K562 (cell line): ENCODE measurements at regions not wholly inside any gene's neighbourhood (a gene's known extent, or its start where the extent isn't known, plus 50 kb on each side); places are given as distances from the start of the nearest gene placed in this dataset.

Experiments used
- ATAC-seq: fragments of 200-7000 bp; cut with Tn5 transposase; 3 replicates; pipeline ENCODE4 v1.9.1; 2020; ENCODE audit warnings: moderate library complexity
- BruUV-seq: library from RNA; stranded (reverse); fragments of 400-500 nt; replicated peaks from 2 replicates; lab custom pipeline; 2021; lab: Mats Ljungman, UMichigan
- CTCF ChIA-PET: fragments of 300-600 bp; formaldehyde crosslinking; extraction: SDS; loops from one replicate; lab custom pipeline; 2021; ENCODE audit warnings: low intra/inter-chr PET ratio; lab: Yijun Ruan, JAX
- POLR2A ChIA-PET: fragments of 300-600, 350-650 bp; sonication (Branson Sonifier 250); formaldehyde crosslinking; extraction: SDS; loops from one replicate; lab custom pipeline; 2021; ENCODE audit warnings: antibody characterized with exemption, inconsistent platforms; lab: Yijun Ruan, JAX
- DNase-seq, 4 experiments: peaks; one replicate each; pipeline versions ENCODE4 v3.0.0 to v3.0.0-alpha.2; 2011 to 2018; ENCODE audit warnings: low spot score in 3 of 4, mixed read lengths in 3 of 4; ENCODE audit errors: extremely low read depth in 1 of 4
- FAIRE-seq: peaks from 2 replicates; lab custom pipeline; 2011; peaks lifted over from hg19 to GRCh38; lab: Jason Lieb, UNC
- H2AFZ ChIP-seq: 2 replicates; pipeline ENCODE4 v1.6.0; 2011; ENCODE audit warnings: low read depth, low read length, control low read depth, inconsistent platforms
- H3K27ac ChIP-seq: fragments of 200-600 bp; 3 replicates; pipeline ENCODE4 v1.8.0; 2011; ENCODE audit warnings: low read depth, mild to moderate bottlenecking, control low read depth, inconsistent platforms, low read length, moderate library complexity, mixed read lengths; ENCODE audit errors: extremely low read depth
- H3K27me3 ChIP-seq, 2 experiments: fragments of 300-600 bp in 1 of 2; 2 replicates in 1 of 2; 3 replicates in 1 of 2; pipeline versions ENCODE4 v1.6.0 to v1.8.0; 2011; ENCODE audit warnings: inconsistent platforms in 2 of 2, low read length in 2 of 2, mild to moderate bottlenecking in 1 of 2, mixed read lengths in 1 of 2, moderate library complexity in 1 of 2; ENCODE audit not compliant: control insufficient read depth in 2 of 2, insufficient read depth in 2 of 2
- H3K36me3 ChIP-seq: fragments of 300-600 bp; 3 replicates; pipeline ENCODE4 v1.8.0; 2011; ENCODE audit warnings: mild to moderate bottlenecking, low read length, inconsistent platforms; ENCODE audit not compliant: control insufficient read depth, insufficient read depth
- H3K4me1 ChIP-seq, 2 experiments: fragments of 200-600 bp in 1 of 2; replicated peaks in 1 of 2; 2 replicates in 1 of 2; 3 replicates in 1 of 2; pipeline versions ENCODE4 v1.5.1 to v1.8.0; 2011; ENCODE audit warnings: inconsistent platforms in 2 of 2, low read length in 2 of 2, mild to moderate bottlenecking in 1 of 2, mixed read lengths in 1 of 2, moderate library complexity in 1 of 2; ENCODE audit not compliant: control insufficient read depth in 2 of 2, insufficient read depth in 2 of 2
- H3K4me2 ChIP-seq: 2 replicates; pipeline ENCODE4 v1.6.1; 2011; ENCODE audit warnings: low read length, control low read depth, inconsistent platforms, mixed read lengths; ENCODE audit not compliant: insufficient read depth
- H3K4me3 ChIP-seq: fragments of 200-600 bp; sonication (generic), shearing (Covaris generic); 2 replicates; pipeline ENCODE4 v1.5.1; 2016; ENCODE audit warnings: control low read depth, inconsistent platforms
- H3K79me2 ChIP-seq: fragments of 200-600 bp; 3 replicates; pipeline ENCODE4 v1.8.0; 2011; ENCODE audit warnings: low read length, inconsistent platforms; ENCODE audit not compliant: control insufficient read depth, insufficient read depth
- H3K9ac ChIP-seq, 2 experiments: 2 replicates each; pipeline versions ENCODE4 v1.6.0 to v1.6.1; 2011; ENCODE audit warnings: low read depth in 2 of 2, low read length in 2 of 2, control low read depth in 1 of 2, inconsistent platforms in 1 of 2, mild to moderate bottlenecking in 1 of 2, mixed read lengths in 1 of 2; ENCODE audit not compliant: insufficient read depth in 1 of 2
- H3K9me1 ChIP-seq: one replicate; pipeline ENCODE4 v1.6.0; 2011; ENCODE audit warnings: inconsistent platforms, mild to moderate bottlenecking, low read length, moderate library complexity; ENCODE audit not compliant: control insufficient read depth, insufficient read depth
- H3K9me3 ChIP-seq: replicated peaks from 2 replicates; pipeline ENCODE4 v1.5.1; 2011; ENCODE audit warnings: low read depth, low read length, inconsistent platforms; ENCODE audit not compliant: control insufficient read depth, insufficient read depth
- H4K20me1 ChIP-seq: replicated peaks from 2 replicates; pipeline ENCODE4 v1.6.1; 2011; ENCODE audit warnings: low read length, inconsistent platforms, mixed read lengths; ENCODE audit not compliant: control insufficient read depth, insufficient read depth
- CGGBP1 ChIP-seq: fragments of 250-450 bp; sonication (Bioruptor Pico); IDR thresholded peaks from 2 replicates; pipeline ENCODE4 v1.9.0; 2021; ENCODE audit warnings: mild to moderate bottlenecking
- FUS ChIP-seq: fragments of 200-400 bp; formaldehyde crosslinking; optimal IDR thresholded peaks from 2 replicates; pipeline ENCODE3; 2017; ENCODE audit warnings: low read depth, low read length
- KDM1A ChIP-seq, 2 experiments: fragments of 450-650 bp; IDR thresholded peaks; 2 replicates each; pipeline ENCODE4 v1.6.1; 2016; ENCODE audit warnings: mild to moderate bottlenecking in 2 of 2
- KLF10 ChIP-seq: fragments of 250-450 bp; sonication (Bioruptor Pico); IDR thresholded peaks from 2 replicates; pipeline ENCODE4 v1.6.1; 2021; ENCODE audit warnings: matching md5 sums
- MAX ChIP-seq: sonication (generic); formaldehyde crosslinking; IDR thresholded peaks from 2 replicates; pipeline ENCODE4 v1.9.0; 2022; ENCODE audit warnings: mild to moderate bottlenecking, missing genetic modification reagents
- MEF2A ChIP-seq: IDR thresholded peaks from 2 replicates; pipeline ENCODE4 v1.6.1; 2011; ENCODE audit warnings: low read depth, mild to moderate bottlenecking, low read length, moderate library complexity; ENCODE audit not compliant: control insufficient read depth
- NR2C1 ChIP-seq, 2 experiments: fragments of 450-650 bp; IDR thresholded peaks; 2 replicates each; pipeline ENCODE4 v1.6.1; 2017; ENCODE audit warnings: mild to moderate bottlenecking in 2 of 2, antibody characterized with exemption in 1 of 2, inconsistent platforms in 1 of 2, missing compliant biosample characterization in 1 of 2, missing genetic modification characterization in 1 of 2
- RBM15 ChIP-seq: fragments of 200-400 bp; formaldehyde crosslinking; IDR thresholded peaks from 2 replicates; pipeline ENCODE4 v1.6.1; 2018; ENCODE audit warnings: mild to moderate bottlenecking, low read length, moderate library complexity; ENCODE audit not compliant: insufficient read depth
- SIN3B ChIP-seq: fragments of 450-650 bp; IDR thresholded peaks from 2 replicates; pipeline ENCODE4 v1.6.1; 2017; ENCODE audit warnings: low read depth, mild to moderate bottlenecking, moderate library complexity
- SMARCC2 ChIP-seq: fragments of 450-650 bp; IDR thresholded peaks from 2 replicates; pipeline ENCODE4 v1.6.1; 2017; ENCODE audit warnings: antibody characterized with exemption, moderate library complexity, mild to moderate bottlenecking, low read depth
- SRSF3 ChIP-seq: fragments of 200-400 bp; formaldehyde crosslinking; IDR thresholded peaks from 2 replicates; pipeline ENCODE4 v1.6.1; 2016; ENCODE audit warnings: mild to moderate bottlenecking, low read length, moderate library complexity; ENCODE audit not compliant: insufficient read depth
- TCFL5 ChIP-seq: fragments of 250-450 bp; sonication (Bioruptor Pico); conservative IDR thresholded peaks from 2 replicates; pipeline ENCODE4 v1.6.1; 2021; ENCODE audit warnings: mild to moderate bottlenecking, moderate library complexity, matching md5 sums
- ZEB2 ChIP-seq: fragments of 450-650 bp; IDR thresholded peaks from 2 replicates; pipeline ENCODE4 v1.6.1; 2016
- ZNF217 ChIP-seq: sonication (generic); formaldehyde crosslinking; IDR thresholded peaks from 2 replicates; pipeline ENCODE4 v1.8.0; 2022; ENCODE audit warnings: mild to moderate bottlenecking, missing genetic modification reagents
- ZNF253 ChIP-seq: fragments of 250-450 bp; sonication (Bioruptor Pico); conservative IDR thresholded peaks from 2 replicates; pipeline ENCODE4 v1.6.1; 2021; ENCODE audit warnings: mild to moderate bottlenecking
- ZNF583 ChIP-seq: fragments of 250-450 bp; sonication (Bioruptor Pico); IDR thresholded peaks from 2 replicates; pipeline ENCODE4 v1.4.0; 2020
- ZNF79 ChIP-seq: fragments of 250-450 bp; sonication (Bioruptor Pico); IDR thresholded peaks from 2 replicates; pipeline ENCODE4 v1.4.0; 2020; ENCODE audit warnings: low read depth, mild to moderate bottlenecking, moderate library complexity
- WGBS: fragments of 100-300 bp; shearing (Covaris generic); methylation state at CpG from one replicate; pipeline ENCODE4 v1.1.6; 2016; ENCODE audit warnings: low coverage, mixed read lengths; ENCODE audit not compliant: insufficient coverage; ENCODE audit errors: missing lambda C conversion rate; 5-methylcytosine and 5-hydroxymethylcytosine counted together
- in situ Hi-C: fragments of 300-500 bp; cut with MboI; formaldehyde crosslinking; loops from 4 replicates; pipeline ENCODE4 v1.15.0; 2018; ENCODE audit warnings: inconsistent platforms, mixed read lengths
- intact Hi-C: fragments of 100-400 bp; cut with micrococcal nuclease; formaldehyde crosslinking; loops from 2 replicates; pipeline ENCODE4 v1.14.2; 2022
- TF ChIP-seq, protein P1 (sequence below): fragments of 250-450 bp; sonication (Bioruptor Pico); IDR thresholded peaks from 2 replicates; pipeline ENCODE4 v1.8.0; 2021; ENCODE audit warnings: mild to moderate bottlenecking, moderate library complexity
- TF ChIP-seq, protein P2 (sequence below): fragments of 450-650 bp; IDR thresholded peaks from 2 replicates; pipeline ENCODE4 v1.6.1; 2018; ENCODE audit warnings: mild to moderate bottlenecking, low read depth; ENCODE audit not compliant: partially characterized antibody

DNA sequence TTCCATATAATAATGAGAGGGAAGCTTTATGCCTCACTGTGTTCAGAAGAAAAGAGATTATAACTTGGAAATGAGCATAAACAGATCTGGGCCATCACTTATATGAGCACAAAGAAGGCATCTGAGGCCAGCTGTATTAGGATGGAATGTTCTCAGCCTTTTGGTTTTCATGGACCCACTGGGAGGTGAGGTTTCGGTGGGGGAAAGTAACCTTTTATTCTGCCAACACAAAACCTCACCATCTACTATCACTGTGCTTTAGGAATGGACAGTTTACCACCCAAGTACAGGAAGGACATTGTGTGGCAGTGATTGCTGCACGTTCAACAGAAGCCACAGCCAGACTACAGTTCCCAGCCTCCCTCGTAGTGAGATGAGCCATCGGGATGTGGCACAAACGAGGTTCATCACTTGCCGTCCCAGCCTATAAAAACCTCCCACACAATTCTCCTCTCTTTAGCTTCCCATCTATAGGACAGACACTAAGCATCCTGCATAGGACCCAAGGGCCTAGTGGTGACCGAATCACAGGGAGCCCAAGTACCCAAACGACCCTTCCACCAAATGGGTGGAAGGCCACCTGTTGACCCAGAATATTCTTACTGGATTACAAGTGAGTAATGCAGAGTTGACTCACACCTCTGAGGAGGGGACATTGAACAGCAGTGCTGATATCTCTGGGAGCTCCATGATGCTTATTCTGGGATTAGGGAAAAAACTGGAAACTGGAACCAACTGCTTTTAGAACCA is 121.5 kb upstream of the RAG2 start (continued):
- TF ChIP-seq NR2C1 (IDR thresholded peaks at IDR 0.05) = no peak
- no peak for TF ChIP-seq NR2C1 (tag; IDR thresholded peaks at IDR 0.05)
- TF ChIP-seq CGGBP1 (CRISPR knock-in tag) = no peak
- no peak for TF ChIP-seq MEF2A

DNA sequence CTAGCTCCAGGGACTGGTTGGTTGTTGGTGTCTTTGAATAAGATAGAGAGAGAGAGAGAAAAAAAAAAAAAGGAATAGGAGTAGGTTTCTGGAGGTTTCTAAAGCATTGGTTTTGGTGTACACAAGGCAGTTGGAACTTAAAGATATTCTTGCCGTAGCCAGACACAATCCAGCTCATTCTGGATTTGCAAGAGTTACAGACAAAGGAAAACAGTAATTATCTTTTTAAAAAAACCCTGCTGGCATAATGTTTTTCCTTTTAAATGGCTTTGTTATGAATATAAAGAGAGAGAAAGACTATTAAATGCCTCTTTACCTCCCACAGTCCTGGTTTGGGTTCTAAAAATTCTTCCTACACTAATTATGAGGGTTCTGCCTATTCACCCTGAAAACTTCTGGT is 120.4 kb upstream of the RAG2 start:
- H3K4me3 ChIP-seq = no peak overlapping the region
- no peak for DNase-seq
- no TSS peak for BruUV-seq
- no peak overlapping the region for H3K27ac ChIP-seq
- ChIA-PET CTCF (no interaction called here), POLR2A (interaction anchor here (0.7 kb wide), 1 partner anchor 24 kb away, joined by 4 read pairs; no protein-coding TSS in a partner anchor)
- intact Hi-C loops (no loop called here), in situ Hi-C loops (no loop called here)
- no peaks in the 10 kb centered on the region for H3K79me2 ChIP-seq
- no peaks in the 10 kb centered on the region for H3K9me1 ChIP-seq
- no peak overlapping the region for H2AFZ ChIP-seq
- no peak for FAIRE-seq
- WGBS = 0% methylated on average over 1 of the region's 1 CpG
- H3K36me3 ChIP-seq = no peaks in the 10 kb centered on the region
- no peaks in the 10 kb centered on the region for H3K9me3 ChIP-seq
- ATAC-seq = no peak
- H3K4me1 ChIP-seq = no peaks in the 10 kb centered on the region
- H3K4me2 ChIP-seq = no peak overlapping the region
- H3K9ac ChIP-seq = no peak overlapping the region
- no peaks in the 10 kb centered on the region for H3K27me3 ChIP-seq
- H4K20me1 ChIP-seq = no peaks in the 10 kb centered on the region
- TF ChIP-seq RBM15 (no peak), ZNF253 (CRISPR knock-in tag) (no peak), SMARCC2 (no peak), SRSF3 (no peak), MAX (CRISPR knock-in tag) (no peak), KDM1A (IDR thresholded peaks at IDR 0.05) (no peak), ZNF217 (CRISPR knock-in tag) (no peak), SIN3B (no peak), FUS (no peak), ZNF583 (CRISPR knock-in tag) (no peak), KLF10 (CRISPR knock-in tag) (no peak), ZEB2 (no peak), ZNF79 (no peak), TCFL5 (CRISPR knock-in tag) (no peak)
- TF ChIP-seq, protein P1, sequence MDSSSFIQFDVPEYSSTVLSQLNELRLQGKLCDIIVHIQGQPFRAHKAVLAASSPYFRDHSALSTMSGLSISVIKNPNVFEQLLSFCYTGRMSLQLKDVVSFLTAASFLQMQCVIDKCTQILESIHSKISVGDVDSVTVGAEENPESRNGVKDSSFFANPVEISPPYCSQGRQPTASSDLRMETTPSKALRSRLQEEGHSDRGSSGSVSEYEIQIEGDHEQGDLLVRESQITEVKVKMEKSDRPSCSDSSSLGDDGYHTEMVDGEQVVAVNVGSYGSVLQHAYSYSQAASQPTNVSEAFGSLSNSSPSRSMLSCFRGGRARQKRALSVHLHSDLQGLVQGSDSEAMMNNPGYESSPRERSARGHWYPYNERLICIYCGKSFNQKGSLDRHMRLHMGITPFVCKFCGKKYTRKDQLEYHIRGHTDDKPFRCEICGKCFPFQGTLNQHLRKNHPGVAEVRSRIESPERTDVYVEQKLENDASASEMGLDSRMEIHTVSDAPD (CRISPR knock-in tag) = no peak
- TF ChIP-seq, protein P2, sequence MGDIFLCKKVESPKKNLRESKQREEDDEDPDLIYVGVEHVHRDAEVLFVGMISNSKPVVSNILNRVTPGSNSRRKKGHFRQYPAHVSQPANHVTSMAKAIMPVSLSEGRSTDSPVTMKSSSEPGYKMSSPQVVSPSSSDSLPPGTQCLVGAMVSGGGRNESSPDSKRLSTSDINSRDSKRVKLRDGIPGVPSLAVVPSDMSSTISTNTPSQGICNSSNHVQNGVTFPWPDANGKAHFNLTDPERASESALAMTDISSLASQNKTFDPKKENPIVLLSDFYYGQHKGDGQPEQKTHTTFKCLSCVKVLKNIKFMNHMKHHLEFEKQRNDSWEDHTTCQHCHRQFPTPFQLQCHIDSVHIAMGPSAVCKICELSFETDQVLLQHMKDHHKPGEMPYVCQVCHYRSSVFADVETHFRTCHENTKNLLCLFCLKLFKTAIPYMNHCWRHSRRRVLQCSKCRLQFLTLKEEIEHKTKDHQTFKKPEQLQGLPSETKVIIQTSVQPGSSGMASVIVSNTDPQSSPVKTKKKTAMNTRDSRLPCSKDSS = no peak
